ENCODE measurements at regions not wholly inside any gene's neighbourhood (a gene's known extent, or its start where the extent isn't known, plus 50 kb on each side); places are given as distances from the start of the nearest gene placed in this dataset.

- CTCF ChIA-PET (ENCODE audit: low intra/inter-chr PET ratio) = no interaction called here
Observed at GRCh38 chr9:103894184-103894583, 199.9 kb upstream of the SMC2 start.

GRCh38 chr9:103898550-103898949 lies 195.6 kb upstream of the SMC2 start:
- WGBS (ENCODE audit: insufficient coverage, low coverage, missing lambda C conversion rate) = 7% methylated on average over 1 of the region's 1 CpG
- intact Hi-C loops (cut with micrococcal nuclease) = no loop called here
- FAIRE-seq (no peak), ATAC-seq (no peak), DNase-seq (ENCODE audit: extremely low read depth in 1 of 4, low spot score in 3 of 4) (no peak)
- CTCF ChIA-PET (ENCODE audit: low intra/inter-chr PET ratio) = no interaction called here
- in situ Hi-C loops (cut with MboI) = no loop called here
- Histone ChIP-seq H3K36me3 (ENCODE audit: control insufficient read depth, insufficient read depth, low read length) (no peaks in the 10 kb centered on the region), H3K9ac (ENCODE audit: insufficient read depth in 1 of 2, low read depth in 2 of 2, low read length in 2 of 2) (no peak overlapping the region), H3K9me1 (ENCODE audit: control insufficient read depth, insufficient read depth, low read length) (no peaks in the 10 kb centered on the region), H3K4me1 (replicated peaks in 1 of 2; ENCODE audit: control insufficient read depth in 2 of 2, insufficient read depth in 2 of 2, low read length in 2 of 2) (no peaks in the 10 kb centered on the region), H3K9me3 (replicated peaks; ENCODE audit: control insufficient read depth, insufficient read depth, low read depth, low read length) (no peaks in the 10 kb centered on the region; the same call in 1 of the 2 replicates), H3K27me3 (ENCODE audit: control insufficient read depth in 2 of 2, insufficient read depth in 2 of 2, low read length in 2 of 2) (no peaks in the 10 kb centered on the region), H3K4me2 (ENCODE audit: insufficient read depth, low read length) (no peak overlapping the region), H3K27ac (ENCODE audit: extremely low read depth, low read depth, low read length) (no peak overlapping the region), H4K20me1 (replicated peaks; ENCODE audit: control insufficient read depth, insufficient read depth, low read length) (no peaks in the 10 kb centered on the region), H3K4me3 (no peak overlapping the region), H2AFZ (ENCODE audit: low read depth, low read length) (no peak overlapping the region), H3K79me2 (ENCODE audit: control insufficient read depth, insufficient read depth, low read length) (no peaks in the 10 kb centered on the region)
- POLR2A ChIA-PET = no interaction called here
- BruUV-seq (replicated peaks) = no TSS peak
- 0 out of 2 replicates have a peak, but pooled peaks have one; percentile 22 for TF ChIP-seq MAFF (IDR thresholded peaks at IDR 0.05; ENCODE audit: low read length)
- TF ChIP-seq MAFK (IDR thresholded peaks at IDR 0.05; ENCODE audit: low read length) = peak; percentile 29; the same call in 1 of the 2 replicates
- no peak for TF ChIP-seq NCOA1 (IDR thresholded peaks at IDR 0.05; ENCODE audit: low read depth)

More at GRCh38 chr9:103894184-103894583, 199.9 kb upstream of the SMC2 start:
- H3K36me3 ChIP-seq (ENCODE audit: control insufficient read depth, insufficient read depth, low read length) = no peaks in the 10 kb centered on the region
- no peaks in the 10 kb centered on the region for H3K79me2 ChIP-seq (ENCODE audit: control insufficient read depth, insufficient read depth, low read length)
- H3K4me2 ChIP-seq (ENCODE audit: insufficient read depth, low read length) = no peak overlapping the region
- BruUV-seq (replicated peaks) = no TSS peak
- TF ChIP-seq CREB5 (CRISPR knock-in tag; IDR thresholded peaks at IDR 0.05) = no peak
- FAIRE-seq (no peak), DNase-seq (ENCODE audit: extremely low read depth in 1 of 4, low spot score in 3 of 4) (no peak), ATAC-seq (no peak)
- H3K27ac ChIP-seq (ENCODE audit: extremely low read depth, low read depth, low read length) = no peak overlapping the region
- POLR2A ChIA-PET = no interaction called here
- H3K27me3 ChIP-seq (ENCODE audit: control insufficient read depth in 2 of 2, insufficient read depth in 2 of 2, low read length in 2 of 2) = no peaks in the 10 kb centered on the region
- H2AFZ ChIP-seq (ENCODE audit: low read depth, low read length) = no peak overlapping the region
- H3K9me3 ChIP-seq (replicated peaks; ENCODE audit: control insufficient read depth, insufficient read depth, low read depth, low read length) = no peaks in the 10 kb centered on the region
- no peak overlapping the region for H3K4me3 ChIP-seq
- no peak overlapping the region for H3K9ac ChIP-seq (ENCODE audit: insufficient read depth in 1 of 2, low read depth in 2 of 2, low read length in 2 of 2)
- intact Hi-C loops (cut with micrococcal nuclease) (no loop called here), in situ Hi-C loops (cut with MboI) (no loop called here)
- H4K20me1 ChIP-seq (replicated peaks; ENCODE audit: control insufficient read depth, insufficient read depth, low read length) = no peaks in the 10 kb centered on the region
- no peaks in the 10 kb centered on the region for H3K4me1 ChIP-seq (replicated peaks in 1 of 2; ENCODE audit: control insufficient read depth in 2 of 2, insufficient read depth in 2 of 2, low read length in 2 of 2)
- WGBS (ENCODE audit: insufficient coverage, low coverage, missing lambda C conversion rate) = 0% methylated on average over 2 of the region's 2 CpGs
- H3K9me1 ChIP-seq (ENCODE audit: control insufficient read depth, insufficient read depth, low read length) = no peaks in the 10 kb centered on the region
